K562 (cell line): ENCODE measurements at regions not wholly inside any gene's neighbourhood (a gene's known extent, or its start where the extent isn't known, plus 50 kb on each side); places are given as distances from the start of the nearest gene placed in this dataset.

Source experiments
- SNRNP70 ChIP-seq: fragments of 200-400 bp; formaldehyde crosslinking; optimal IDR thresholded peaks from 2 replicates; pipeline ENCODE3; 2017; ENCODE audit warnings: low read depth, low read length
- TF ChIP-seq, protein P1 (sequence below): sonication (generic); formaldehyde crosslinking; IDR thresholded peaks from 2 replicates; pipeline ENCODE4 v1.8.0; 2022; ENCODE audit warnings: missing genetic modification reagents, mild to moderate bottlenecking, moderate library complexity, borderline replicate concordance

- TF ChIP-seq SNRNP70, result no peak
- TF ChIP-seq, protein P1, sequence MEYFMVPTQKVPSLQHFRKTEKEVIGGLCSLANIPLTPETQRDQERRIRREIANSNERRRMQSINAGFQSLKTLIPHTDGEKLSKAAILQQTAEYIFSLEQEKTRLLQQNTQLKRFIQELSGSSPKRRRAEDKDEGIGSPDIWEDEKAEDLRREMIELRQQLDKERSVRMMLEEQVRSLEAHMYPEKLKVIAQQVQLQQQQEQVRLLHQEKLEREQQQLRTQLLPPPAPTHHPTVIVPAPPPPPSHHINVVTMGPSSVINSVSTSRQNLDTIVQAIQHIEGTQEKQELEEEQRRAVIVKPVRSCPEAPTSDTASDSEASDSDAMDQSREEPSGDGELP (CRISPR knock-in tag), result no peak
These were observed 190.5 kb downstream of the NDFIP2 start for GRCh38 chr13:79671420-79671819.
